PC-3 (cell line): ENCODE measurements at regions not wholly inside any gene's neighbourhood (a gene's known extent, or its start where the extent isn't known, plus 50 kb on each side); places are given as distances from the start of the nearest gene placed in this dataset.
"Not testable (repeated sequence)": the region's sequence is repeated elsewhere in the genome, so short reads cannot be mapped to it uniquely, and the experiment has no call there.

Source experiments
- ATAC-seq: fragments of 200-7000 bp; cut with Tn5 transposase; 2 replicates; pipeline ENCODE4 v1.9.1; 2020; ENCODE audit warnings: mild to moderate bottlenecking, moderate library complexity
- BruUV-seq: library from RNA; stranded (reverse); fragments of 400-500 nt; replicated peaks from 2 replicates; lab custom pipeline; 2021; lab: Mats Ljungman, UMichigan
- CTCF ChIA-PET: fragments of 300-600 bp; sonication (Branson Sonifier 250); formaldehyde crosslinking; loops from one replicate; lab custom pipeline; 2022; ENCODE audit warnings: antibody characterized with exemption; lab: Charles Lee
- POLR2A ChIA-PET: fragments of 300-600 bp; sonication (Branson Sonifier 250); formaldehyde crosslinking; loops from one replicate; lab custom pipeline; 2022; ENCODE audit warnings: antibody characterized with exemption; ENCODE audit not compliant: unreplicated experiment; lab: Charles Lee
- DNase-seq: peaks from one replicate; pipeline ENCODE4 v3.0.0-alpha.2; 2015
- H2AFZ ChIP-seq: fragments of 300-600 bp; sonication (generic); 2 replicates; pipeline ENCODE4 v1.6.0; 2016; ENCODE audit warnings: antibody characterized with exemption, low read length
- H3F3A ChIP-seq: fragments of 300-600 bp; sonication (generic); one replicate; pipeline ENCODE4 v1.6.0; 2017; ENCODE audit warnings: antibody characterized with exemption, low read length, control low read depth, mild to moderate bottlenecking; ENCODE audit not compliant: unreplicated experiment
- H3K27ac ChIP-seq: fragments of 300-600 bp; sonication (generic); 2 replicates; pipeline ENCODE4 v1.5.1; 2016; ENCODE audit warnings: mild to moderate bottlenecking, low read length
- H3K27me3 ChIP-seq: fragments of 300-600 bp; sonication (generic); 2 replicates; pipeline ENCODE4 v1.6.1; 2016; ENCODE audit warnings: low read length, mixed read lengths
- H3K36me3 ChIP-seq: fragments of 300-600 bp; sonication (generic); 2 replicates; pipeline ENCODE4 v1.6.1; 2016; ENCODE audit warnings: low read depth, mixed run types, low read length, mixed read lengths
- H3K4me1 ChIP-seq: fragments of 300-600 bp; sonication (generic); 2 replicates; pipeline ENCODE4 v1.5.1; 2016; ENCODE audit warnings: low read length; ENCODE audit not compliant: insufficient read depth
- H3K4me2 ChIP-seq: fragments of 300-600 bp; sonication (generic); 2 replicates; pipeline ENCODE4 v1.6.0; 2016; ENCODE audit warnings: low read length
- H3K4me3 ChIP-seq: fragments of 300-600 bp; sonication (generic); 2 replicates; pipeline ENCODE4 v1.5.1; 2016; ENCODE audit warnings: mild to moderate bottlenecking, low read length, mixed read lengths
- H3K79me2 ChIP-seq: fragments of 300-600 bp; sonication (generic); 2 replicates; pipeline ENCODE4 v1.6.1; 2017; ENCODE audit warnings: low read length, mixed read lengths
- H3K9ac ChIP-seq: fragments of 300-600 bp; sonication (generic); 2 replicates; pipeline ENCODE4 v1.6.0; 2016; ENCODE audit warnings: mild to moderate bottlenecking, low read length
- H3K9me2 ChIP-seq: fragments of 300-600 bp; sonication (generic); replicated peaks from 2 replicates; pipeline ENCODE4 v1.6.1; 2016; ENCODE audit warnings: mixed run types, low read length, mixed read lengths
- H3K9me3 ChIP-seq: fragments of 300-600 bp; sonication (generic); 2 replicates; pipeline ENCODE4 v1.6.1; 2016; ENCODE audit warnings: low read length, mixed read lengths
- H4K20me1 ChIP-seq: fragments of 300-600 bp; sonication (generic); 2 replicates; pipeline ENCODE4 v1.6.1; 2016; ENCODE audit warnings: low read length, mixed read lengths
- EZH2 ChIP-seq: fragments of 300-600 bp; sonication (generic); IDR thresholded peaks from one replicate; pipeline ENCODE4 v1.6.1; 2017; ENCODE audit warnings: antibody characterized with exemption, mild to moderate bottlenecking, low read length; ENCODE audit not compliant: unreplicated experiment
- EZH2phosphoT487 ChIP-seq: fragments of 300-600 bp; sonication (generic); IDR thresholded peaks from 2 replicates; pipeline ENCODE4 v1.6.1; 2018; ENCODE audit warnings: mild to moderate bottlenecking, antibody characterized with exemption, low read length, borderline replicate concordance
- intact Hi-C: fragments of 100-400 bp; cut with micrococcal nuclease; formaldehyde crosslinking; loops from 2 replicates; pipeline ENCODE4 v1.9.0; 2023
- TF ChIP-seq, protein P1 (sequence below): fragments of 300-600 bp; sonication (generic); conservative IDR thresholded peaks from 2 replicates; pipeline ENCODE4 v1.5.1; 2017; ENCODE audit warnings: antibody characterized with exemption, low read depth, mild to moderate bottlenecking, low read length

GRCh38 chr17:21549107-21549687 is 143.1 kb upstream of the KCNJ18 start:
- Histone ChIP-seq H3K9me2 (no peaks in the 10 kb centered on the region), H3K27ac (no peak overlapping the region), H2AFZ (no peak overlapping the region), H3K9me3 (no peaks in the 10 kb centered on the region), H3K4me3 (peak overlapping the region; percentile 72; the same call in 1 of the 2 replicates), H3K4me2 (peak overlapping the region; percentile 82), H3K36me3 (peaks cover 5% of the 10 kb centered on the region; the same call in 1 of the 2 replicates), H3K4me1 (peaks cover 16% of the 10 kb centered on the region), H3F3A (no peaks in the 10 kb centered on the region), H3K9ac (no peak overlapping the region), H3K27me3 (no peaks in the 10 kb centered on the region), H4K20me1 (peaks cover 17% of the 10 kb centered on the region), H3K79me2 (peaks cover 30% of the 10 kb centered on the region)
- DNase-seq, result peak; percentile 40
- POLR2A ChIA-PET, result no interaction called here
- TF ChIP-seq, protein P1, sequence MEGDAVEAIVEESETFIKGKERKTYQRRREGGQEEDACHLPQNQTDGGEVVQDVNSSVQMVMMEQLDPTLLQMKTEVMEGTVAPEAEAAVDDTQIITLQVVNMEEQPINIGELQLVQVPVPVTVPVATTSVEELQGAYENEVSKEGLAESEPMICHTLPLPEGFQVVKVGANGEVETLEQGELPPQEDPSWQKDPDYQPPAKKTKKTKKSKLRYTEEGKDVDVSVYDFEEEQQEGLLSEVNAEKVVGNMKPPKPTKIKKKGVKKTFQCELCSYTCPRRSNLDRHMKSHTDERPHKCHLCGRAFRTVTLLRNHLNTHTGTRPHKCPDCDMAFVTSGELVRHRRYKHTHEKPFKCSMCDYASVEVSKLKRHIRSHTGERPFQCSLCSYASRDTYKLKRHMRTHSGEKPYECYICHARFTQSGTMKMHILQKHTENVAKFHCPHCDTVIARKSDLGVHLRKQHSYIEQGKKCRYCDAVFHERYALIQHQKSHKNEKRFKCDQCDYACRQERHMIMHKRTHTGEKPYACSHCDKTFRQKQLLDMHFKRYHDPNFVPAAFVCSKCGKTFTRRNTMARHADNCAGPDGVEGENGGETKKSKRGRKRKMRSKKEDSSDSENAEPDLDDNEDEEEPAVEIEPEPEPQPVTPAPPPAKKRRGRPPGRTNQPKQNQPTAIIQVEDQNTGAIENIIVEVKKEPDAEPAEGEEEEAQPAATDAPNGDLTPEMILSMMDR, result no peak
- TF ChIP-seq EZH2phosphoT487 (no peak), EZH2 (no peak)
- CTCF ChIA-PET, result interaction anchor here (0.8 kb wide), 1 partner anchor 92 kb away, joined by 5 read pairs; no protein-coding TSS in a partner anchor
- intact Hi-C loops, result no loop called here
- ATAC-seq, result no peak
- no TSS peak for BruUV-seq

DNA sequence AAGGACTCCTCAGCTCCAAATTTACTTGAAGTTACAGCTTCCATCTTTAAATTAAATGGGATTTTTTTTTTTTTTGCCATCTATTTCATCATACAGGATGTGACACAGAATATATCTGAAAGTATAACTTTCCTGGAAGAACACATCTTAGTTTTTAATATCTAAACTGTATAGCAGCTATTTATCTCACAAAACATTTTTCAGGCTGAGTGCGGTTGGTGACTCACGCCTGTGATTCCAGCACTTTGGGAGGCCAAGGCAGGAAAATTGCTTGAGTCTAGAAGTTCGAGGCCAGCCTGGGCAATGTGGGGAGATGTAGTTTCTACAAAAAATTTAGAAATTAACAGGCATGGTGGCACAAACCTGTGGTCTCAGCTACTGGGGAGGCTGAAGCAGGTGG is 142.3 kb upstream of the KCNJ18 start:
- ATAC-seq, H3K36me3 ChIP-seq, H3F3A ChIP-seq, H3K27me3 ChIP-seq, H3K27ac ChIP-seq, POLR2A ChIA-PET, BruUV-seq, H2AFZ ChIP-seq, intact Hi-C loops, H3K9me2 ChIP-seq, H3K9ac ChIP-seq, H3K9me3 ChIP-seq: not testable (repeated sequence)
- peak; percentile 44 for DNase-seq
- Histone ChIP-seq H3K4me1 (peaks cover 16% of the 10 kb centered on the region), H3K79me2 (peaks cover 30% of the 10 kb centered on the region), H3K4me2 (peak overlapping the region; percentile 82), H3K4me3 (peak overlapping the region; percentile 72), H4K20me1 (peaks cover 17% of the 10 kb centered on the region)
- CTCF ChIA-PET, result interaction anchor here (0.8 kb wide), 1 partner anchor 93 kb away, joined by 5 read pairs; no protein-coding TSS in a partner anchor

DNA sequence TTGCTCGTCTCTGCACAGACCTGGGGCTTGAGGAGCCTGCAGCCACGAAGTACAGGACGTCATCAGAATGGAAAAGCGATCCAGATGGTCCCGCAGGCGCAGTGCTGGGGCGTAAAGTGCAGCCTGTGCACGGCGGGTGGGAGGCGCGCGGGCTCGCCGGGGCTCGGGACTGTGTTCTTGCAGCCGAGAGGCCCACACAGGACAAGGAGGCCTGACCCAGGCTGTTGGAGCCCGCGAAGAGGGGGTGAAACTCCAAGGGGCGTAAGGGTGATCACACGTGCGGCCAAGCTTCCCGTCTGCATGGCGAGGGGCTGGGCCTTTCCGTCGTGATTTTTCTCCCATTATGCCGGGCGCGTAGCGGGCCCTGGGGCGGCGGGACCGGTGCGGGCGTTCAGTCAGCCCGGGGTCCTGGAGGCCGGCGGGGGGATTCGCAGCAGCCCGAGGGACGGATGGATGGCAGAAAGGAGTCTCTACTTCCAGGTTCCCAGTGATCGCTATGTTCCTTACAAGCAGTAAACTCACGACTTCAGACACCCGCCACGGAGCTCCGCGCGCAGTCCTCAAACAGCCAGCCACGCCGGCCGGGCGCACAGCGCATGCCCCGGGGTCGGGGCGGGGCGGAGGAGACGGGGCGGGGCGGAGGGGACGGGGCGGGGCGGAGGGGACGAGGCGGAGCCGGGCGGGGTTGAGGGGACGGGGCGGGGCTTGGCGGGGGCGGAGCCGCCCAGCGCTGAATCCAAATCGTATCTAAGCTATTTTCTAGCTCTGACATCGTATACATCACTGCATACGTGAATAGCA is 141.0 kb upstream of the KCNJ18 start:
- no peaks in the 10 kb centered on the region for H3K9me2 ChIP-seq
- ATAC-seq (peak; percentile 89), DNase-seq (peak; percentile 72)
- no peaks in the 10 kb centered on the region for H3F3A ChIP-seq
- peaks cover 30% of the 10 kb centered on the region for H3K79me2 ChIP-seq
- peaks cover 16% of the 10 kb centered on the region for H3K4me1 ChIP-seq
- H3K27ac ChIP-seq, result no peak overlapping the region
- H3K4me2 ChIP-seq, result peak overlapping the region; percentile 82
- ChIA-PET POLR2A (interaction anchor here (0.6 to 0.7 kb wide), 2 partner anchors 263 to 452 kb away, joined by 4 to 5 read pairs; no protein-coding TSS in a partner anchor), CTCF (interaction anchor here (1.2 kb wide), 1 partner anchor 95 kb away, joined by 3 read pairs; no protein-coding TSS in a partner anchor)
- H3K9me3 ChIP-seq, result no peaks in the 10 kb centered on the region
- intact Hi-C loops, result no loop called here
- peak overlapping the region; percentile 97 for H2AFZ ChIP-seq
- no TSS peak for BruUV-seq
- TF ChIP-seq EZH2phosphoT487, result no peak
- TF ChIP-seq, protein P1, result no peak
- TF ChIP-seq EZH2, result no peak
- H3K36me3 ChIP-seq, result 0 out of 2 replicates have a peak, but pooled peaks cover 2% of the 10 kb centered on the region
- H3K27me3 ChIP-seq, result no peaks in the 10 kb centered on the region
- H3K9ac ChIP-seq, result peak overlapping the region; percentile 84
- H4K20me1 ChIP-seq, result peaks cover 17% of the 10 kb centered on the region
- H3K4me3 ChIP-seq, result peak overlapping the region; percentile 72

DNA sequence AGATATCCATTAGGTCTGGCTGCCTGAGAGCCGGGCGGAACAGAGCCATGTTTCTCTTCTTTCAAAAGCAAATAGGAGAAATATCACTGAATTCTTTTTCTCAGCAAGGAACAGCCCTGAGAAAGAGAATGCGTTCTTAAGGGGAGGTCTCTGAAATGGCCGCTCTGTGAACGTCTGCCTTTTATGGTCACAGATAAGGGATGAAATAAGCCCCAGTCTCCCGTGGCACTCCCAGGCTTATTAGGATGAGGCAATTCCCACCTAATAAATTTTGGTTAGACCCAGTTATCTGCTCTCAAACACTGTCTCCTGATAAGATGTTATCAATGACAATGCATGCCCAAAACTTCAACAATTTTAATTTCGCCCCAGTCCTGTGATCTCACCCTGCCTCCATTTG is 133.4 kb upstream of the KCNJ18 start:
- H3K4me3 ChIP-seq, H3K4me1 ChIP-seq, H3K79me2 ChIP-seq, H3K9me2 ChIP-seq, H4K20me1 ChIP-seq, H3K4me2 ChIP-seq, H3K27me3 ChIP-seq, intact Hi-C loops, BruUV-seq, H3K36me3 ChIP-seq, H3K9ac ChIP-seq, H3K27ac ChIP-seq, DNase-seq, CTCF ChIA-PET, H3F3A ChIP-seq, POLR2A ChIA-PET, ATAC-seq, H3K9me3 ChIP-seq, H2AFZ ChIP-seq: not testable (repeated sequence)
